GM06990 (cell line): ENCODE measurements at regions not wholly inside any gene's neighbourhood (a gene's known extent, or its start where the extent isn't known, plus 50 kb on each side); places are given as distances from the start of the nearest gene placed in this dataset.

Source experiments
- DNase-seq: peaks from one replicate; pipeline ENCODE4 v3.0.0-alpha.2; 2011; ENCODE audit not compliant: insufficient read length; ENCODE audit errors: extremely low read depth
- H3K27me3 ChIP-seq: replicated peaks from 2 replicates; pipeline ENCODE4 v1.6.0; 2011; ENCODE audit warnings: low read length; ENCODE audit not compliant: control insufficient read depth, insufficient read depth
- H3K36me3 ChIP-seq: 2 replicates; pipeline ENCODE4 v1.5.1; 2011; ENCODE audit warnings: low read length; ENCODE audit not compliant: control insufficient read depth, insufficient read depth
- H3K4me3 ChIP-seq: replicated peaks from 2 replicates; pipeline ENCODE4 v1.5.1; 2011; ENCODE audit warnings: low read depth, mild to moderate bottlenecking, control low read depth, low read length
- CTCF ChIP-seq: IDR thresholded peaks from 2 replicates; pipeline ENCODE4 v1.5.1; 2011; ENCODE audit warnings: low read length, control low read depth, mild to moderate bottlenecking, inconsistent platforms; ENCODE audit not compliant: insufficient read depth, poor library complexity, severe bottlenecking

GRCh38 chr6:137271245-137272183 is 52.3 kb upstream of the IFNGR1 start:
- peak; percentile 84 for TF ChIP-seq CTCF
- Histone ChIP-seq H3K36me3 (no peaks in the 10 kb centered on the region), H3K27me3 (no peaks in the 10 kb centered on the region), H3K4me3 (no peak overlapping the region)
- DNase-seq = no peak

- Histone ChIP-seq H3K36me3 (no peaks in the 10 kb centered on the region), H3K27me3 (no peaks in the 10 kb centered on the region), H3K4me3 (no peak overlapping the region)
- no peak for DNase-seq
- TF ChIP-seq CTCF = no peak
Observed at GRCh38 chr6:137269803-137270202, 50.6 kb upstream of the IFNGR1 start.

- DNase-seq = no peak
- TF ChIP-seq CTCF = no peak
- Histone ChIP-seq H3K27me3 (no peaks in the 10 kb centered on the region), H3K4me3 (no peak overlapping the region), H3K36me3 (no peaks in the 10 kb centered on the region)
Observed at GRCh38 chr6:137269347-137269746, 50.2 kb upstream of the IFNGR1 start.
